ENCODE measurements at regions not wholly inside any gene's neighbourhood (a gene's known extent, or its start where the extent isn't known, plus 50 kb on each side); places are given as distances from the start of the nearest gene placed in this dataset.

GRCh38 chr16:6880263-6880662, 452.4 kb upstream of the RBFOX1 start:
- TF ChIP-seq, protein P1, sequence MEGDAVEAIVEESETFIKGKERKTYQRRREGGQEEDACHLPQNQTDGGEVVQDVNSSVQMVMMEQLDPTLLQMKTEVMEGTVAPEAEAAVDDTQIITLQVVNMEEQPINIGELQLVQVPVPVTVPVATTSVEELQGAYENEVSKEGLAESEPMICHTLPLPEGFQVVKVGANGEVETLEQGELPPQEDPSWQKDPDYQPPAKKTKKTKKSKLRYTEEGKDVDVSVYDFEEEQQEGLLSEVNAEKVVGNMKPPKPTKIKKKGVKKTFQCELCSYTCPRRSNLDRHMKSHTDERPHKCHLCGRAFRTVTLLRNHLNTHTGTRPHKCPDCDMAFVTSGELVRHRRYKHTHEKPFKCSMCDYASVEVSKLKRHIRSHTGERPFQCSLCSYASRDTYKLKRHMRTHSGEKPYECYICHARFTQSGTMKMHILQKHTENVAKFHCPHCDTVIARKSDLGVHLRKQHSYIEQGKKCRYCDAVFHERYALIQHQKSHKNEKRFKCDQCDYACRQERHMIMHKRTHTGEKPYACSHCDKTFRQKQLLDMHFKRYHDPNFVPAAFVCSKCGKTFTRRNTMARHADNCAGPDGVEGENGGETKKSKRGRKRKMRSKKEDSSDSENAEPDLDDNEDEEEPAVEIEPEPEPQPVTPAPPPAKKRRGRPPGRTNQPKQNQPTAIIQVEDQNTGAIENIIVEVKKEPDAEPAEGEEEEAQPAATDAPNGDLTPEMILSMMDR (optimal IDR thresholded peaks at IDR 0.05 in 1 of 3, IDR thresholded peaks at IDR 0.05 in 1 of 3, conservative IDR thresholded peaks at IDR 0.05 in 1 of 3; ENCODE audit: extremely low read depth in 1 of 3, insufficient read depth in 2 of 3, low read length in 3 of 3): no peak
- no peak for TF ChIP-seq EZH2 (IDR thresholded peaks at IDR 0.05; ENCODE audit: low read length)

Data from keratinocyte (primary cell).